Activated naive CD4-positive, alpha-beta T cell treated with anti-CD3 and anti-CD28 coated beads, Interleukin-2, amount 10 ng/mL, durations not matched to agents 7 days and 5 days (primary cell): ENCODE measurements at regions not wholly inside any gene's neighbourhood (a gene's known extent, or its start where the extent isn't known, plus 50 kb on each side); places are given as distances from the start of the nearest gene placed in this dataset.

Source experiments
- CTCF ChIA-PET: fragments of 350-600 bp; sonication (Branson Sonifier 250); formaldehyde crosslinking; loops from one replicate; lab custom pipeline; 2021; ENCODE audit warnings: antibody characterized with exemption; lab: Charles Lee
- DNase-seq: peaks from one replicate; pipeline ENCODE4 v3.0.0-alpha.2; 2020
- H3K27ac Mint-ChIP-seq: one replicate; pipeline ENCODE4 v1.8.0; 2021; ENCODE audit warnings: mild to moderate bottlenecking, moderate library complexity, mixed read lengths
- H3K27me3 Mint-ChIP-seq: one replicate; pipeline ENCODE4 v1.8.0; 2021; ENCODE audit warnings: mild to moderate bottlenecking, mixed read lengths
- H3K36me3 Mint-ChIP-seq: one replicate; pipeline ENCODE4 v1.8.0; 2021; ENCODE audit warnings: mixed read lengths
- H3K4me1 Mint-ChIP-seq: one replicate; pipeline ENCODE4 v1.8.0; 2021; ENCODE audit warnings: mixed read lengths
- H3K4me3 Mint-ChIP-seq: one replicate; pipeline ENCODE4 v1.8.0; 2021; ENCODE audit warnings: mild to moderate bottlenecking, moderate library complexity, mixed read lengths
- H3K9me3 Mint-ChIP-seq: one replicate; pipeline ENCODE4 v1.8.0; 2021; ENCODE audit warnings: mixed read lengths

DNA sequence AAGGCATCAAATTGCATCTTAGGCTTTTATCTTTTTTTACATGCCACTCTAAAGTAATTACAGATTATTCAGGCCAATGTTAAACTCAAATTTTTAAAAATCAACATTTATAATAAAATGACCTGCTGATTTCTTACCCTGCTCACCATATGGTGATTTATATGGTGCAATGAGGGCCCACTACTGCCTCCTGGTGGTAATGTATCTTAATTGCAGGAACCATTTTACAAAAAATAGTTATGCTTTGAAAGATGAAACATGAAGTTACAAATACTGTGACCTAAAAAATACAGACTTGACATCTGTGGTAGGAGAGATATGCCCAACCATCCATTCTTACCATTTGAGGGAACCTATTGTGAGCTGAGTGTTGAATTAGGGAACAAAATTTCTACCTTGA lies 292.6 kb upstream of the TAS2R1 start:
- CTCF ChIA-PET = no interaction called here
- Mint-ChIP-seq H3K4me1 (no peaks in the 10 kb centered on the region), H3K27ac (no peak overlapping the region), H3K4me3 (no peak overlapping the region), H3K9me3 (peaks cover 19% of the 10 kb centered on the region), H3K27me3 (no peaks in the 10 kb centered on the region), H3K36me3 (no peaks in the 10 kb centered on the region)
- DNase-seq = no peak

GRCh38 chr5:9920697-9921096 lies 290.5 kb upstream of the TAS2R1 start:
- Mint-ChIP-seq H3K36me3 (no peaks in the 10 kb centered on the region), H3K4me3 (no peak overlapping the region), H3K27me3 (no peaks in the 10 kb centered on the region), H3K9me3 (peaks cover 19% of the 10 kb centered on the region), H3K4me1 (no peaks in the 10 kb centered on the region), H3K27ac (no peak overlapping the region)
- CTCF ChIA-PET = no interaction called here
- no peak for DNase-seq

DNA sequence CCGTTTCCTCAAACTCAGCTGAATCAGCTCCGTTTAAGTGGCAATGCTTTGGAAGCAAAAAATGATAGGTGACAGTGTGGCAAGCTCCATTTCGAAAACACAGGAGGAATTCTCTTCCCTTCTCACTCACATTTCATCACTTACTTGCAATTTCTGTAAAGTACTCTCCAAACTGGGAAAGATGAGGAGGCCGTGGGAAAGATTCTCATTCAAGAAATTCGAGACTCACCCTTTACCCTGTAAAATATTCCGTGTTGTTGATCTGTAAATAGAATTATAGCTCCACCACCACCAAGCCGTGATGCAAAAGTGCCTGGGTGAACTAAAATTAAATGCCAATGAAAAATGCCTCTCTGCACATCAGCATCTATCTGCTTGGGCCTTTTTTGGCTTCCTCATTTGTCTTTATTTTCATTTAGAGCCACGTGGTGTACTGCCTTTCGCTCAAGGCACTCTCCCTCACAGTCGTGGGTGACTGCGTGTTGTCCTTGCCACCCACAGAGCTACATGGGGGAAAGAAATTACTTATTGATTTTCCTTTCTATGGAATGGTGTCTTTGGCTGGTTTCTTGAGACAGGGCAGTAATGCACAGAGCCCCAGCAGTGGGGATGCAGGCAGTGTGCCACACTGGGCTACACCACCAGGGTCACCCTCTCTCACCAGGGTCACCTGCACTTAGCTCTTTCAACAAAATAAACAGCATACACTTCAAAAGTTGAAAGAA lies 289.3 kb upstream of the TAS2R1 start:
- no peak for DNase-seq
- Mint-ChIP-seq H3K36me3 (no peaks in the 10 kb centered on the region), H3K27me3 (no peaks in the 10 kb centered on the region), H3K9me3 (peaks cover 12% of the 10 kb centered on the region), H3K4me1 (no peaks in the 10 kb centered on the region), H3K4me3 (no peak overlapping the region), H3K27ac (no peak overlapping the region)
- CTCF ChIA-PET = no interaction called here

DNA sequence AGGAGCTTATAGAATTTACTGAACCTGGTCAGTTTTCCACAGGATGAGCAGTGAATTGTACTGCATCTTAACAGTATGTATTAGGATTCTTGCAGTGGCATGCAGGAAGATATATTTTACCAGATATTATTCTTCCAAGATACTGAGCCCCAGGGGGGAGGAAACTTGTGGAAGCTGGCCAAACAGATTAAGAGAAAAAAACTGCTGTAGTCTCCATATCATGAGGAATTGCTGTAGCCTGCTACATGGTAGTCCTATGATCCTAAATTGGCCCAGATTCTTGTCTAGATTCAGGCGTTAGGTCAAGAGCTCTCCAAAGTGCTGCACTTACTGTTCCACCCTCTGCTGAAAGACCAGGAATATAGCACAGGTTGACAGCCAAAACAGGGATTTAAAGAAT lies 275.5 kb upstream of the TAS2R1 start:
- no peak overlapping the region for H3K27ac Mint-ChIP-seq
- CTCF ChIA-PET = no interaction called here
- H3K4me1 Mint-ChIP-seq = no peaks in the 10 kb centered on the region
- DNase-seq = no peak
- no peak overlapping the region for H3K4me3 Mint-ChIP-seq
- H3K27me3 Mint-ChIP-seq = no peaks in the 10 kb centered on the region
- H3K36me3 Mint-ChIP-seq = no peaks in the 10 kb centered on the region
- peaks cover 2% of the 10 kb centered on the region for H3K9me3 Mint-ChIP-seq

DNA sequence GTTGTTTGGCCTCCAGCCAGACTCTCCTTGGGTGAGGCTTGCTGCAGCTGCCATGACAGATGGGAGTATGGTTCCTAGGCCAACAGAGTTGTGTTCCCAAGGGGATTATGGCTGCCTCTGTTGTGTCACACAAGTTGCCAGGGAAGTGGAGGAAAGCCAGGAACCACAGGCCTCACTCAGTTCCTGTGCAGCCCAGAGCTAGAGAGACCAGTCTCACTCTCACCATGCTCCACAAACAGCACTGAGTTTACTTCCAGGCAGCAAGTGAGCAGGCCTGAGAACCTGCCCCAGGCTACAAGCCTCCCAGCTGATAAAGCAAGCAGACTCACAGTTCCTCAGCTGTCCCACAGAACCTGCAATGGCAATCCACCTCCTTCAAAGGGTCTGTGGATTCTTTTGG lies 273.6 kb upstream of the TAS2R1 start:
- no peaks in the 10 kb centered on the region for H3K36me3 Mint-ChIP-seq
- no peaks in the 10 kb centered on the region for H3K27me3 Mint-ChIP-seq
- H3K9me3 Mint-ChIP-seq = peaks cover 2% of the 10 kb centered on the region
- no peak overlapping the region for H3K4me3 Mint-ChIP-seq
- CTCF ChIA-PET = no interaction called here
- H3K27ac Mint-ChIP-seq = no peak overlapping the region
- H3K4me1 Mint-ChIP-seq = no peaks in the 10 kb centered on the region
- no peak for DNase-seq

DNA sequence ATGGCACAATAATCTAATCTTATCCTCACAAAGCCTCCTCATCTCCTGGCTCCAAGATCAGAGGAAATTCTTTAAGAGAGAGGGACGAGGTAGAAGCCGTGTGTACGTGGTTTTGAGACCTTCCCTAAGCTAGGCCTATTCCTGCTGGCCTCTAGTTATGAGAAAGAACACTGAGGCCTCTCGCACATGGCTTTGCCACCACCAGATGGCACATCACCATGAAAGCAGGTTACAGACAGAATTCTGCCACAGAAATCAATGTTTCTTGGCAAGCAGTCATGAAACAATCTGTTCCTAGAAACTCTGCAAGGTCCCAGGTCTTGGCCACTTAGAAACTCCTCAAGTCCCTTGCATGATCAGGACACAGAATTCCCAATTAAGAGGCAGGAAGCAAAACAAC lies 268.2 kb upstream of the TAS2R1 start:
- Mint-ChIP-seq H3K9me3 (no peaks in the 10 kb centered on the region), H3K4me1 (no peaks in the 10 kb centered on the region), H3K27me3 (no peaks in the 10 kb centered on the region), H3K27ac (no peak overlapping the region), H3K4me3 (no peak overlapping the region), H3K36me3 (no peaks in the 10 kb centered on the region)
- no peak for DNase-seq
- CTCF ChIA-PET = no interaction called here

GRCh38 chr5:9895302-9895645 lies 265.1 kb upstream of the TAS2R1 start:
- Mint-ChIP-seq H3K27me3 (no peaks in the 10 kb centered on the region), H3K36me3 (no peaks in the 10 kb centered on the region)
- CTCF ChIA-PET = no interaction called here

DNA sequence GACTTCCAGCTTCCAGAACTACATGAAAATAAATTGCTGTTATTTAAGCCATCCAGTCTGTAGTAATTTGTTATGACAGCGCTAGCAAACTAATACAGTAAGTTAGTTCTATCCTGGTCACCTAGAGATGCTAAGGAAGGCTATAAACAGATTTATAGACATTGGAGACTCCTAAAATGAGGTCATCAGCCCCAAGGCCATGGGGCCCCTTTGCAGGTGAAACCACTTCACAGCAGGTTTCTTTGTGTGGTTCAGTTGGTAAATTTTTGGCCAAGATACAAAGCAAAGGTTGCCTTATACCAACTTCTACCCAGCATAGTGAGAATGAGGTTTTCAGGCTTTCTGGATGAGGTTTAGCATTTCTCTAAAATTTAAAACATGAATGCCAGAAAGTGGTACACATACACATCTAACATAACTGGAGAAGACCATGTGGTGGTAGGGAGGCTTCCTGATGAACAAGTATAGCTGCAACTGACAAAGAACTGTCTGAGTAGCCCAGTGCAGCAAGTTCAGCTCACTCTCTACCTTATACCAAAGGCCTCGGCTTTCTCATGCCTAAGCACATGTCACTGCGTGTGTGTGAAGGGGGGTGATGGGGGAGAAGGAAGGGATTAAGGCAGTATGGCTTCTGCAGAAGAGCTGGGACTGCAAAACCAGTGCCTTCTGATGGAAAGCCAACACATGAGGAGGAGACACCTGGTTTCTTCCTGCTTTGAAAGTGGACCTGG lies 264.6 kb upstream of the TAS2R1 start:
- H3K4me1 Mint-ChIP-seq = no peaks in the 10 kb centered on the region
- H3K4me3 Mint-ChIP-seq = no peak overlapping the region
- DNase-seq = no peak
- CTCF ChIA-PET = no interaction called here
- H3K9me3 Mint-ChIP-seq = peaks cover 3% of the 10 kb centered on the region
- no peaks in the 10 kb centered on the region for H3K36me3 Mint-ChIP-seq
- H3K27ac Mint-ChIP-seq = no peak overlapping the region
- H3K27me3 Mint-ChIP-seq = no peaks in the 10 kb centered on the region

More at GRCh38 chr5:9895302-9895645, 265.1 kb upstream of the TAS2R1 start:
- H3K4me1 Mint-ChIP-seq = no peaks in the 10 kb centered on the region
- no peak overlapping the region for H3K4me3 Mint-ChIP-seq
- DNase-seq = no peak
- H3K27ac Mint-ChIP-seq = no peak overlapping the region
- H3K9me3 Mint-ChIP-seq = peaks cover 3% of the 10 kb centered on the region

- H3K27me3 Mint-ChIP-seq = no peaks in the 10 kb centered on the region
- H3K4me1 Mint-ChIP-seq = no peaks in the 10 kb centered on the region
- CTCF ChIA-PET = no interaction called here
- peaks cover 3% of the 10 kb centered on the region for H3K9me3 Mint-ChIP-seq
- H3K36me3 Mint-ChIP-seq = no peaks in the 10 kb centered on the region
- DNase-seq = no peak
- no peak overlapping the region for H3K27ac Mint-ChIP-seq
- H3K4me3 Mint-ChIP-seq = no peak overlapping the region
These were observed 262.5 kb upstream of the TAS2R1 start for GRCh38 chr5:9892696-9893095.

- no peak overlapping the region for H3K4me3 Mint-ChIP-seq
- no peaks in the 10 kb centered on the region for H3K36me3 Mint-ChIP-seq
- no peak for DNase-seq
- H3K27me3 Mint-ChIP-seq = no peaks in the 10 kb centered on the region
- CTCF ChIA-PET = no interaction called here
- H3K9me3 Mint-ChIP-seq = peaks cover 3% of the 10 kb centered on the region
- no peaks in the 10 kb centered on the region for H3K4me1 Mint-ChIP-seq
- no peak overlapping the region for H3K27ac Mint-ChIP-seq
These were observed 259.4 kb upstream of the TAS2R1 start for GRCh38 chr5:9889511-9889910.

DNA sequence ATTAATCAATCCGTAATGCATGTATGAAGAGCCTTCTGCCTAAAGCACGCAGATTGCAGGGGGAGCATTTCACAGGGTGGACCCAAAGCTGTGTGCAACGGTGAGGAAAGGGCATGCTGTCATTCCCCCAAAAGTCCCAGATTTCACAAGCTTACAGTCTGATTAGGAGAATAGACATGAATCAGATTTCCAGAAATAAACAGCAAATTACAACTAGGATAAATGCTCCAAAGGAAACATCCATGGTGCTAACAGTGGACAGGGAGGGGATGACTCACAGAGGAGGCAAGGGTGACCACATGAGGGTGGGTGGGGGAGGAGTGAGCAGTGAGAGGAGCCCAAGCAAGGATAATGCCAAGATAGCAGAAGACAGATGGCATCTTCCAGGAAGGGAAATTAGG lies 258.4 kb upstream of the TAS2R1 start:
- Mint-ChIP-seq H3K4me1 (no peaks in the 10 kb centered on the region), H3K27me3 (no peaks in the 10 kb centered on the region), H3K4me3 (no peak overlapping the region), H3K36me3 (no peaks in the 10 kb centered on the region), H3K27ac (no peak overlapping the region), H3K9me3 (peaks cover 3% of the 10 kb centered on the region)
- CTCF ChIA-PET = no interaction called here
- no peak for DNase-seq

GRCh38 chr5:9885164-9885563 lies 255.0 kb upstream of the TAS2R1 start:
- no peak overlapping the region for H3K4me3 Mint-ChIP-seq
- no peaks in the 10 kb centered on the region for H3K36me3 Mint-ChIP-seq
- H3K4me1 Mint-ChIP-seq = no peaks in the 10 kb centered on the region
- peaks cover 5% of the 10 kb centered on the region for H3K9me3 Mint-ChIP-seq
- no peak for DNase-seq
- CTCF ChIA-PET = no interaction called here
- H3K27me3 Mint-ChIP-seq = no peaks in the 10 kb centered on the region
- no peak overlapping the region for H3K27ac Mint-ChIP-seq

GRCh38 chr5:9878206-9878605 lies 248.1 kb upstream of the TAS2R1 start:
- no peaks in the 10 kb centered on the region for H3K36me3 Mint-ChIP-seq
- no peak overlapping the region for H3K27ac Mint-ChIP-seq
- H3K4me1 Mint-ChIP-seq = no peaks in the 10 kb centered on the region
- DNase-seq = no peak
- no peak overlapping the region for H3K4me3 Mint-ChIP-seq
- CTCF ChIA-PET = interaction anchor here (0.7 kb wide), 1 partner anchor 61 kb away, joined by 3 read pairs; no protein-coding TSS in a partner anchor
- H3K9me3 Mint-ChIP-seq = peaks cover 5% of the 10 kb centered on the region
- no peaks in the 10 kb centered on the region for H3K27me3 Mint-ChIP-seq

DNA sequence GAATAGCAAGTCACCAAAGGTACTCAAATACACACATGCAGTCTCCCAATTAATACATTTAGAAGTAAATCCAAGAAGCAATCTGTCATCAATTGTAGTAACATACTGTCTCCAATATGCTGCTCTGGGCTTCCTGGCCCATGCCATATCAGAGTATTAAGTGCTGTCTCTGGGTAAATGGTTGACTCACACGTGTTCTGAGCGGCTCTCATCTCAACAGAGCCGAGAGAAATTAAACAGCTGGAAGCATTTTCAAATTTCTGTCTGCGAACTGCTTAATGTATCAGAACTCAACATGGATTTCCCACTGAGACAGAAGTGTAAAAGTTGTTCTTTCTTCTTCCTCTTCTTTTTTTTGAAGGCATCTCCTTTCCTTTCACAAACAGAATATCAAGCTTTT lies 247.3 kb upstream of the TAS2R1 start:
- CTCF ChIA-PET = interaction anchor here (0.7 kb wide), 1 partner anchor 61 kb away, joined by 3 read pairs; no protein-coding TSS in a partner anchor
- no peaks in the 10 kb centered on the region for H3K36me3 Mint-ChIP-seq
- DNase-seq = no peak
- peaks cover 5% of the 10 kb centered on the region for H3K9me3 Mint-ChIP-seq
- H3K4me3 Mint-ChIP-seq = no peak overlapping the region
- no peaks in the 10 kb centered on the region for H3K4me1 Mint-ChIP-seq
- no peaks in the 10 kb centered on the region for H3K27me3 Mint-ChIP-seq
- H3K27ac Mint-ChIP-seq = no peak overlapping the region

DNA sequence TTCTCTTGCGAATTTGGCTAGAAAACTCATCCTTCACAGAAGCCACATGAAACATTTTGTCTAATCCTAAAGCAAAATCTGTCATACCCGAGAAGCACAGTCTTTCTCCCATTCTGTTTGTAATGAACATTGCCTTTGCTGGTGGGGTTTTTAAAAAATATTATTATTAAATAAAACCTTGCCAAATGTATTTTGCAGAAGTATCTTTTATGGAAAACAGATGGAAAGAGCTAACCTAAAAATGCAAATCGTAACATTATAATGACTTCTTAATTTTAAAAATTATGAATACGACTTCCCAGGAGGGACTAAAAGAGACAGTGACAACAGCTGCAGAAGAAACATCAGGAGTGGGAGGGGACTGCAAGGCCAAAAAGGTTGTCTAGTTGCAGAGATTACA lies 246.3 kb upstream of the TAS2R1 start:
- no peaks in the 10 kb centered on the region for H3K36me3 Mint-ChIP-seq
- H3K27ac Mint-ChIP-seq = no peak overlapping the region
- CTCF ChIA-PET = no interaction called here
- H3K9me3 Mint-ChIP-seq = peaks cover 5% of the 10 kb centered on the region
- DNase-seq = no peak
- H3K4me3 Mint-ChIP-seq = no peak overlapping the region
- H3K27me3 Mint-ChIP-seq = no peaks in the 10 kb centered on the region
- no peaks in the 10 kb centered on the region for H3K4me1 Mint-ChIP-seq
